Right atrium auricular region (tissue), 2 donors: ENCODE measurements at regions not wholly inside any gene's neighbourhood (a gene's known extent, or its start where the extent isn't known, plus 50 kb on each side); places are given as distances from the start of the nearest gene placed in this dataset.
"Not testable (repeated sequence)": the region's sequence is repeated elsewhere in the genome, so short reads cannot be mapped to it uniquely, and the experiment has no call there.

Experiments
- DNase-seq: peaks from one replicate; pipeline ENCODE4 v3.0.0-alpha.2; 2019; ENCODE audit warnings: low spot score
- H3K27ac ChIP-seq, 2 donors: fragments of 200-600 bp; sonication (generic); 1 replicate in 1 of 2; 2 replicates in 1 of 2; pipeline ENCODE4 v1.5.1; 2016 to 2019
- H3K27me3 ChIP-seq, 2 donors: fragments of 200-600 bp; sonication (generic); one replicate each; pipeline versions ENCODE4 v1.5.1 to v1.6.0; 2017 to 2019
- H3K36me3 ChIP-seq: fragments of 200-600 bp; sonication (generic); one replicate; pipeline ENCODE4 v1.5.1; 2016
- H3K4me1 ChIP-seq, 2 donors: fragments of 200-600 bp; sonication (generic); one replicate each; pipeline versions ENCODE4 v1.5.1 to v1.6.0; 2017 to 2019
- H3K4me3 ChIP-seq, 2 donors: fragments of 200-600 bp; sonication (generic); 1 replicate in 1 of 2; 2 replicates in 1 of 2; pipeline ENCODE4 v1.5.1; 2017 to 2019; ENCODE audit warnings: mild to moderate bottlenecking in 1 of 2, moderate library complexity in 1 of 2
- H3K9me3 ChIP-seq, 2 donors: fragments of 200-600 bp; sonication (generic); one replicate each; pipeline ENCODE4 v1.5.1; 2019
- CTCF ChIP-seq, 2 donors: fragments of 200-600 bp; sonication (generic); IDR thresholded peaks; one replicate each; pipeline ENCODE4 v1.5.1; 2019; ENCODE audit warnings: antibody characterized with exemption in 2 of 2

- H3K27me3 ChIP-seq = no peaks in the 10 kb centered on the region
- TF ChIP-seq CTCF (IDR thresholded peaks at IDR 0.05) = no peak
- no peak for DNase-seq
- H3K27ac ChIP-seq = no peak overlapping the region
- peaks cover 0 to 9% of the 10 kb centered on the region in 2 donors for H3K9me3 ChIP-seq
- H3K4me3 ChIP-seq = no peak overlapping the region
- H3K4me1 ChIP-seq = no peaks in the 10 kb centered on the region
- no peaks in the 10 kb centered on the region for H3K36me3 ChIP-seq
These were observed 258.8 kb downstream of the FAM43A start for GRCh38 chr3:194944526-194944925.

- peaks cover 0 to 9% of the 10 kb centered on the region in 2 donors for H3K9me3 ChIP-seq
- H3K27ac ChIP-seq = no peak overlapping the region
- no peaks in the 10 kb centered on the region for H3K4me1 ChIP-seq
- H3K27me3 ChIP-seq = no peaks in the 10 kb centered on the region
- DNase-seq = no peak
- TF ChIP-seq CTCF (IDR thresholded peaks at IDR 0.05) = no peak
- no peaks in the 10 kb centered on the region for H3K36me3 ChIP-seq
- H3K4me3 ChIP-seq = no peak overlapping the region
These were observed 259.8 kb downstream of the FAM43A start for GRCh38 chr3:194945508-194945907.

GRCh38 chr3:194946091-194946490 lies 260.4 kb downstream of the FAM43A start:
- no peak for TF ChIP-seq CTCF (IDR thresholded peaks at IDR 0.05)
- Histone ChIP-seq H3K27me3 (no peaks in the 10 kb centered on the region), H3K27ac (no peak overlapping the region), H3K4me1 (no peaks in the 10 kb centered on the region), H3K9me3 (peaks cover 0 to 9% of the 10 kb centered on the region in 2 donors), H3K4me3 (no peak overlapping the region), H3K36me3 (no peaks in the 10 kb centered on the region)
- no peak for DNase-seq

- no peak for TF ChIP-seq CTCF (IDR thresholded peaks at IDR 0.05)
- Histone ChIP-seq H3K4me1 (peaks cover 0 to 19% of the 10 kb centered on the region in 2 donors), H3K9me3 (peaks cover 0 to 9% of the 10 kb centered on the region in 2 donors), H3K36me3 (no peaks in the 10 kb centered on the region), H3K4me3 (no peak overlapping the region), H3K27me3 (no peaks in the 10 kb centered on the region), H3K27ac (no peak overlapping the region)
- no peak for DNase-seq
These were observed 263.9 kb downstream of the FAM43A start for GRCh38 chr3:194949592-194949991.

GRCh38 chr3:194950906-194951628 lies 265.4 kb downstream of the FAM43A start:
- H3K27me3 ChIP-seq = no peaks in the 10 kb centered on the region
- H3K9me3 ChIP-seq = peaks cover 0 to 9% of the 10 kb centered on the region in 2 donors
- no peak overlapping the region for H3K4me3 ChIP-seq
- peaks cover 0 to 19% of the 10 kb centered on the region in 2 donors for H3K4me1 ChIP-seq
- DNase-seq = no peak
- no peak overlapping the region for H3K27ac ChIP-seq
- TF ChIP-seq CTCF (IDR thresholded peaks at IDR 0.05) = no peak
- H3K36me3 ChIP-seq = no peaks in the 10 kb centered on the region

- H3K4me3 ChIP-seq, DNase-seq, H3K27ac ChIP-seq, H3K36me3 ChIP-seq, H3K27me3 ChIP-seq, H3K9me3 ChIP-seq: not testable (repeated sequence)
- peaks cover 0 to 19% of the 10 kb centered on the region in 2 donors for H3K4me1 ChIP-seq
These were observed 265.9 kb downstream of the FAM43A start for GRCh38 chr3:194951629-194951920.
